Stimulated activated memory B cell treated with anti-CD40 and anti-IgM and Interleukin-4, amounts not matched to agents 10 μg/mL and 1 μg/mL and 100 μg/mL, for 72 hours (primary cell): ENCODE measurements at regions not wholly inside any gene's neighbourhood (a gene's known extent, or its start where the extent isn't known, plus 50 kb on each side); places are given as distances from the start of the nearest gene placed in this dataset.

ENCODE experiments used
- ATAC-seq: fragments of 150-1000 bp; cut with Tn5 transposase; 2 replicates; pipeline ENCODE4 v1.10.0; 2021
- H3K27ac Mint-ChIP-seq: one replicate; pipeline ENCODE4 v1.8.0; 2022; ENCODE audit warnings: mild to moderate bottlenecking, mixed read lengths
- H3K27me3 Mint-ChIP-seq: one replicate; pipeline ENCODE4 v1.8.0; 2022; ENCODE audit warnings: mixed read lengths
- H3K36me3 Mint-ChIP-seq: one replicate; pipeline ENCODE4 v1.8.0; 2022; ENCODE audit warnings: mixed read lengths
- H3K4me1 Mint-ChIP-seq: one replicate; pipeline ENCODE4 v1.8.0; 2022; ENCODE audit warnings: mixed read lengths
- H3K4me3 Mint-ChIP-seq: one replicate; pipeline ENCODE4 v1.8.0; 2022; ENCODE audit warnings: mild to moderate bottlenecking, moderate library complexity, mixed read lengths
- H3K9me3 Mint-ChIP-seq: one replicate; pipeline ENCODE4 v1.8.0; 2022; ENCODE audit warnings: mixed read lengths

DNA sequence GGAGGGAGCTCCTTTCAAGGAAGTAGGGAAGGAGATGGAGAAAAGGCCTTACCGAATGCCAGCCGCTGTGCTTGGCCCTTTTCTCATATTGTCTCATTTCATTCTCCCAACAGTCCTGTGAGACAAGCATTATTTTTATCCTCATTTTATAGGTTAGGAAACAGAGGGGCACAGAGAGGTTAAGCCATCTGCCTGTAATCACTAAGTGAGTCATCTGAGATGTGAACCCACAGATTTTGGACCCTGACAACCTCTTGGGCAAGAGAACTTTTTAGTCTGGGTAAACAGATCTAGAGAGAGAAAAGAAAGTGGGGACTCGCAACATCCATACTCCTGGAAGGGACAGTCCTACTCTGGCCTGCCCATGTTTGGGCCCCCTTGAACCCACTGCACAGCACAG is 91.7 kb upstream of the LCLAT1 start:
- Mint-ChIP-seq H3K9me3 (no peaks in the 10 kb centered on the region), H3K36me3 (no peaks in the 10 kb centered on the region), H3K27ac (no peak overlapping the region), H3K4me1 (peaks cover 6% of the 10 kb centered on the region), H3K27me3 (no peaks in the 10 kb centered on the region), H3K4me3 (no peak overlapping the region)
- no peak for ATAC-seq

- H3K4me1 Mint-ChIP-seq = peaks cover 6% of the 10 kb centered on the region
- no peak overlapping the region for H3K27ac Mint-ChIP-seq
- H3K4me3 Mint-ChIP-seq = no peak overlapping the region
- no peaks in the 10 kb centered on the region for H3K36me3 Mint-ChIP-seq
- no peaks in the 10 kb centered on the region for H3K9me3 Mint-ChIP-seq
- ATAC-seq = no peak
- H3K27me3 Mint-ChIP-seq = no peaks in the 10 kb centered on the region
Measured at GRCh38 chr2:30356071-30356470, 91.0 kb upstream of the LCLAT1 start.

GRCh38 chr2:30356776-30357175 is 90.3 kb upstream of the LCLAT1 start:
- Mint-ChIP-seq H3K4me3 (no peak overlapping the region), H3K4me1 (peaks cover 13% of the 10 kb centered on the region), H3K9me3 (no peaks in the 10 kb centered on the region), H3K36me3 (no peaks in the 10 kb centered on the region), H3K27ac (no peak overlapping the region), H3K27me3 (no peaks in the 10 kb centered on the region)
- ATAC-seq = no peak

GRCh38 chr2:30358351-30358750 is 88.7 kb upstream of the LCLAT1 start:
- Mint-ChIP-seq H3K27me3 (no peaks in the 10 kb centered on the region), H3K4me1 (peaks cover 17% of the 10 kb centered on the region), H3K27ac (no peak overlapping the region), H3K4me3 (no peak overlapping the region), H3K36me3 (no peaks in the 10 kb centered on the region), H3K9me3 (no peaks in the 10 kb centered on the region)
- no peak for ATAC-seq

- Mint-ChIP-seq H3K4me1 (peaks cover 17% of the 10 kb centered on the region), H3K27me3 (no peaks in the 10 kb centered on the region), H3K27ac (no peak overlapping the region), H3K9me3 (no peaks in the 10 kb centered on the region), H3K36me3 (no peaks in the 10 kb centered on the region), H3K4me3 (no peak overlapping the region)
- ATAC-seq = no peak
Measured at GRCh38 chr2:30358842-30359241, 88.2 kb upstream of the LCLAT1 start.

DNA sequence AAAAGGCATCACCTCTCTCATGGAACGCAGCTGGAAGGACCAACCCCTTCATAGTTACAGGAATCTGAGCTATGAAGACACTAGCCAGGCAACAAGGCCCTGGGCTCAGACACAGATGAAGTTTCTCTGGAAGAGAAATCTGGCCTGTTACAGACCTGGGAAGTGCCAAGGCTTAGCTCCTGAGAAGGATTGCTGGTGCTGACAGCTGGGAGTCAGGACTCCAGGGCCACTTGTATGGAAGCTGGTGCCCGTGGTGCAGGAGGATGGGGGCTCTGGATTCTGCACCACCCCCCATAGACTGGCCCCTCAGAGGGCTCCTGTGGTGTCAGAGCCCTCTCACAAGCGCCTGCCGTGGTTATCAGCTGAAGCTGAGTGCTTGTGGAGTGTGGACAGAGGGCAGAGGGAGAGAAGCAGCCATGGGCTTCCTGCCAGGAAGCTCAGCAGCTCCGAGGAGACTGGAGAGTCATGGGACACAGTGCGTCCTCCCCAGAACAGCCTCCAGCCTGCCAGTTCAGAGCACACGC is 87.3 kb upstream of the LCLAT1 start:
- no peaks in the 10 kb centered on the region for H3K36me3 Mint-ChIP-seq
- no peaks in the 10 kb centered on the region for H3K9me3 Mint-ChIP-seq
- no peak overlapping the region for H3K4me3 Mint-ChIP-seq
- H3K4me1 Mint-ChIP-seq = peaks cover 17% of the 10 kb centered on the region
- H3K27ac Mint-ChIP-seq = no peak overlapping the region
- no peak for ATAC-seq
- no peaks in the 10 kb centered on the region for H3K27me3 Mint-ChIP-seq

DNA sequence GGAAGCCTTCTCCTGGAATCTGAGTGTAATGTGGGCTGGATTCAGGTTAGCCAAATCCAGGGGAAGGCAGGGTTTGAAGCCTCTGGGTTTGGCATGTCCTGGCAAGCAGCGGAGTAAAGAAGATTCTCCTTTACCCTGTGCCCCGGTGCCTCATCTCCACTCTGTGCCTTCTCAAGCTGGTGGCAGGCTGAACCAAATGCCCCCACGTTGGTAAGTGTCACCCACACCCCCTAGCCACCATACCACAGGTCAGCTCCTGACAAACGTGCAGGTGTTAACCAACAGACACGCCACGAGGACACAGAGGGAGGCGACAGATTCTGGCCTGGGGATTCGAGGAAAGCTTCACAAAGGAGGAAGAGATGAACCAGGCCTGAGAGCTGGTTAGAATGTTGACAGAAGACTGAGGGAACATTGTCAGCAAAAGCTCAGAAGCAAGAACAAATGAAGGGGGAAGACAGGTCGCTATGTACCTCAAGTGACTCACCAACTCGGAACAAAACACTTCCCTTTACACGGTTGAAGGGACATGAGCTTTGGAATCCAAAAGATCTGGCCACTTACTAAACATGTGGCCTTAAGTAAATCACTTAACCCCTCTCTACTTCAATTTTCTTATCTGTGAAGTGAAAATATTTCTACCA is 85.2 kb upstream of the LCLAT1 start:
- no peaks in the 10 kb centered on the region for H3K27me3 Mint-ChIP-seq
- H3K27ac Mint-ChIP-seq = peak overlapping the region; percentile 44
- H3K9me3 Mint-ChIP-seq = no peaks in the 10 kb centered on the region
- H3K36me3 Mint-ChIP-seq = no peaks in the 10 kb centered on the region
- no peak for ATAC-seq
- peaks cover 32% of the 10 kb centered on the region for H3K4me1 Mint-ChIP-seq
- H3K4me3 Mint-ChIP-seq = no peak overlapping the region

DNA sequence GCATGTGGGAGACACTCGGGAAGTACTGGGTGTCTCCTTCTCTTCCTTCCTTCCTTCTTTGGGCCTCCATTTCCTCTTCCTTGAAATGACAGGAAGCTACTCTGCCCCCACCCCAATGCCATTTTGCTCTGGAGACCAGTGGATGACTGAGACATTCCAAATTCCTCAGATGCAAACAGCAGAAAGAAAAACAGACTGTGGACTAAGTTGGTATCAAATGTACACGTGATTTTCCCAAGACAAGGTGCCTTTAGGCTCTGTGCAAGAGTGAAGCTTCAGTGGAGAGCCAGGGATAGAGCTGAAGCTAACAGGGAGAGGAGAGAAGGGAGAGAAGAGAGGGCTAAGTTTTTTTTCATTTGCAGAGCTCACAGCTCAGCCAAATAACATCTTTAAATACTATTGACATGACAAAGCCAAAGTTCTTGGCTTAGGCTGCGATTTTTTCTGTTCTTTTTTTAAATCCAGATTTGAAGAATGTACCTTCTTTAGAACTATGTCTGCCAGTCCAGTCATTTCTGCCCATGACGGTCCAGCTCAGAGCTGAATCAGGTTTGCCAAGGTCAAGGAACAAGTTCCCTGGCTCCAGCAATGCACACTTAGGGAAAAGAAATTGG is 84.5 kb upstream of the LCLAT1 start:
- ATAC-seq = no peak
- peaks cover 32% of the 10 kb centered on the region for H3K4me1 Mint-ChIP-seq
- no peaks in the 10 kb centered on the region for H3K9me3 Mint-ChIP-seq
- no peaks in the 10 kb centered on the region for H3K27me3 Mint-ChIP-seq
- peak overlapping the region; percentile 44 for H3K27ac Mint-ChIP-seq
- H3K4me3 Mint-ChIP-seq = no peak overlapping the region
- no peaks in the 10 kb centered on the region for H3K36me3 Mint-ChIP-seq

DNA sequence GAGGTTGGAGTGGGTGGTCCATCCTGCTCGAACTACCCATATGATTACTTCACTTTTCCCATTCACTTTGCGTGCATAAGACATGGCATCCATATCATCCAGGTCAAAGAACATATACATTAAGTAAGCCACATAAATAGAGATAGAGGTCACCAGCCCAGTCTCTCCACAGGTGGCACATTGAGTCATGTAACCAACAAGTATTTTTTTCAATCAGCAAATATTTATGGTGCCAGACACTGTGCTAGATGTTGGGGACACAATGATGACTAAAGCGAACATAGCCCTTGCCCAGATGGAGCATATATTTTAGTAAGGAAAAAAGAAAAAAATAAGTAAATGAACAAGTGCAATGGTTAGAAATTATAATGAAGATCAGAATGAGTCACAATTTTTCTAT is 83.6 kb upstream of the LCLAT1 start:
- Mint-ChIP-seq H3K27me3 (no peaks in the 10 kb centered on the region), H3K4me3 (no peak overlapping the region), H3K27ac (no peak overlapping the region), H3K9me3 (no peaks in the 10 kb centered on the region), H3K36me3 (no peaks in the 10 kb centered on the region), H3K4me1 (peaks cover 32% of the 10 kb centered on the region)
- ATAC-seq = no peak

DNA sequence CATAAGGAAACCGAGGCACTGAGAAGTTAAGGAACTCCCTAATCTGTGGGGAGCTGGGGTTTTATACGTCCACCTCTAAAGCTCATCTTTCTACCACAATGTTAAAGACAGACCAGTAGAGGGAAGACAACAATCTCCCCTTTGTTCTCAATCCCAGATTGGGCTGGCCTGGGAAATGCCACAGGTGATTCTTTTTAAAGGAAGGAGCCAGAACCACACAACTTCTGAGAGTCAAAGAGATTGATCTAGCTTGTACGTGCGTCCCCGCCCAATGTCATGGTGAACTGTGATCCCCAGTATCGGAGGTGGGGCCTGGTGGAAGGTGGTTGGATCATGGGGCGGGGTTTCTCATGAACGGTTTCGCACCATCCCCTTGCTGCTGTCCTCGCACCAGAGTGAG is 81.8 kb upstream of the LCLAT1 start:
- peaks cover 32% of the 10 kb centered on the region for H3K4me1 Mint-ChIP-seq
- H3K9me3 Mint-ChIP-seq = no peaks in the 10 kb centered on the region
- no peaks in the 10 kb centered on the region for H3K27me3 Mint-ChIP-seq
- no peaks in the 10 kb centered on the region for H3K36me3 Mint-ChIP-seq
- ATAC-seq = no peak
- no peak overlapping the region for H3K4me3 Mint-ChIP-seq
- H3K27ac Mint-ChIP-seq = no peak overlapping the region

- ATAC-seq = peak; percentile 45
- Mint-ChIP-seq H3K9me3 (no peaks in the 10 kb centered on the region), H3K36me3 (no peaks in the 10 kb centered on the region), H3K4me1 (peaks cover 38% of the 10 kb centered on the region), H3K4me3 (no peak overlapping the region), H3K27me3 (no peaks in the 10 kb centered on the region), H3K27ac (no peak overlapping the region)
Measured at GRCh38 chr2:30366199-30366691, 80.8 kb upstream of the LCLAT1 start.

GRCh38 chr2:30367232-30368070 is 79.6 kb upstream of the LCLAT1 start:
- ATAC-seq = no peak
- Mint-ChIP-seq H3K27ac (no peak overlapping the region), H3K36me3 (no peaks in the 10 kb centered on the region), H3K4me1 (peaks cover 35% of the 10 kb centered on the region), H3K27me3 (no peaks in the 10 kb centered on the region), H3K9me3 (no peaks in the 10 kb centered on the region), H3K4me3 (no peak overlapping the region)

GRCh38 chr2:30368258-30368657 is 78.8 kb upstream of the LCLAT1 start:
- no peak overlapping the region for H3K27ac Mint-ChIP-seq
- H3K9me3 Mint-ChIP-seq = no peaks in the 10 kb centered on the region
- H3K4me1 Mint-ChIP-seq = peaks cover 32% of the 10 kb centered on the region

DNA sequence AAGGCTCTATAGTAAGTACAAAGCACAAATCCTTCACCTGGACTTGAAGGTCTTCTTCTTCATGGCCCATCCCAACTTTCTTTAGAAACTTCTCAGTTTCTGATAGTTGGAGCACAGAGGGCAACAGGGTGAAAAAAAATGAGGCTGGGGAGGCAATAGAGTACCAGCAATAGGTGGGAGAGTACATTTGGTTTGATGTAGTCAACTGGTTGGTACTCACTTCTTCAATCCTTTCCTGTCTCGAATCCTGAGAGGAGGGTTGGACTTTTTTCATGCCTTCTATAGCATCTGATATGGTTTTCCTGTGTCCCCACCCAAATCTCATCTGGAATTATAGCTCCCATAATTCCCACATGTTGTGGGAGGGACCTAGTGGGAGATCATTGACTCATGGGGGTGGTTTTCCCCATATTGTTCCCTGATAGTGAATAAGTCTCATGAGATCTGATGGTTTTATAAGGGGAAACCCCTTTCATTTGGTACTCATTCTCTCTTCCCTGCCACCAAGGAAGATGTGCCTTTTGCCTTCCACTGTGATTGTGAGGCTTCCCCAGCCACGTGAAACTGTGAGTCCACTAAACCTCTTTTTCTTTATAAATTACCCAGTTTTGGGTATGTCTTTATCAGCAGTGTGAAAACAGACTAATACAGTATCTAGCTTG is 75.9 kb upstream of the LCLAT1 start:
- Mint-ChIP-seq H3K4me1 (peaks cover 25% of the 10 kb centered on the region), H3K4me3 (no peak overlapping the region), H3K27ac (no peak overlapping the region), H3K9me3 (no peaks in the 10 kb centered on the region), H3K27me3 (no peaks in the 10 kb centered on the region), H3K36me3 (no peaks in the 10 kb centered on the region)
- ATAC-seq = peak; percentile 53

More at GRCh38 chr2:30368258-30368657, 78.8 kb upstream of the LCLAT1 start:
- Mint-ChIP-seq H3K4me3 (no peak overlapping the region), H3K27me3 (no peaks in the 10 kb centered on the region), H3K36me3 (no peaks in the 10 kb centered on the region)
- ATAC-seq = no peak

GRCh38 chr2:30371772-30372373 is 75.2 kb upstream of the LCLAT1 start:
- H3K4me3 Mint-ChIP-seq = no peak overlapping the region
- H3K27me3 Mint-ChIP-seq = no peaks in the 10 kb centered on the region
- no peak overlapping the region for H3K27ac Mint-ChIP-seq
- no peaks in the 10 kb centered on the region for H3K36me3 Mint-ChIP-seq
- no peak for ATAC-seq
- H3K4me1 Mint-ChIP-seq = peaks cover 18% of the 10 kb centered on the region
- no peaks in the 10 kb centered on the region for H3K9me3 Mint-ChIP-seq
